CD4-positive, CD25-positive, alpha-beta regulatory T cell (primary cell): ENCODE measurements at regions not wholly inside any gene's neighbourhood (a gene's known extent, or its start where the extent isn't known, plus 50 kb on each side); places are given as distances from the start of the nearest gene placed in this dataset.

Experiments
- ATAC-seq, 2 donors: fragments of 150-1000 bp; cut with Tn5 transposase; one replicate each; pipeline ENCODE4 v1.10.0; 2021; ENCODE audit warnings: low read depth in 2 of 2, moderate number of reproducible peaks in 2 of 2, moderate library complexity in 1 of 2
- DNase-seq, 3 donors: peaks; one replicate each; pipeline versions ENCODE4 v3.0.0 to v3.0.0-alpha.2; 2012 to 2022; ENCODE audit warnings: mixed read lengths in 1 of 3
- H3K27ac ChIP-seq: one replicate; pipeline ENCODE4 v1.7.0; 2013; ENCODE audit warnings: mild to moderate bottlenecking, low read length; ENCODE audit not compliant: insufficient read depth, poor library complexity, severe bottlenecking
- H3K27me3 ChIP-seq: one replicate; pipeline ENCODE4 v1.7.0; 2013; ENCODE audit warnings: low read length; ENCODE audit not compliant: control insufficient read depth, insufficient read depth
- H3K36me3 ChIP-seq: one replicate; pipeline ENCODE4 v1.7.0; 2013; ENCODE audit warnings: mild to moderate bottlenecking, low read length, moderate library complexity; ENCODE audit not compliant: control insufficient read depth, insufficient read depth
- H3K4me1 ChIP-seq: 2 replicates; pipeline ENCODE4 v1.7.0; 2013; ENCODE audit warnings: mild to moderate bottlenecking, low read length; ENCODE audit not compliant: insufficient read depth, control insufficient read depth, poor library complexity, severe bottlenecking
- H3K4me3 ChIP-seq: one replicate; pipeline ENCODE4 v1.7.0; 2013; ENCODE audit warnings: low read depth, mild to moderate bottlenecking, low read length, moderate library complexity
- H3K9me3 ChIP-seq, 2 experiments: 1 replicate in 1 of 2; 2 replicates in 1 of 2; pipeline ENCODE4 v1.7.0; 2013; ENCODE audit warnings: low read length in 2 of 2, mild to moderate bottlenecking in 1 of 2, moderate library complexity in 1 of 2; ENCODE audit not compliant: control insufficient read depth in 2 of 2
- H3K27ac Mint-ChIP-seq, 3 donors: one replicate each; pipeline ENCODE4 v1.8.0; 2020 to 2022; ENCODE audit warnings: mild to moderate bottlenecking in 3 of 3, mixed read lengths in 3 of 3, moderate library complexity in 2 of 3
- H3K27me3 Mint-ChIP-seq: one replicate; pipeline ENCODE4 v1.8.0; 2022; ENCODE audit warnings: mild to moderate bottlenecking, mixed read lengths
- H3K36me3 Mint-ChIP-seq: one replicate; pipeline ENCODE4 v1.8.0; 2020; ENCODE audit warnings: mixed read lengths
- H3K4me1 Mint-ChIP-seq, 4 donors: one replicate each; pipeline ENCODE4 v1.8.0; 2020 to 2022; ENCODE audit warnings: mixed read lengths in 4 of 4, mild to moderate bottlenecking in 1 of 4
- H3K4me3 Mint-ChIP-seq, 4 donors: one replicate each; pipeline ENCODE4 v1.8.0; 2020 to 2022; ENCODE audit warnings: mild to moderate bottlenecking in 4 of 4, mixed read lengths in 4 of 4, moderate library complexity in 3 of 4
- H3K9me3 Mint-ChIP-seq, 7 donors: one replicate each; pipeline ENCODE4 v1.8.0; 2020 to 2022; ENCODE audit warnings: mixed read lengths in 7 of 7, mild to moderate bottlenecking in 3 of 7, moderate library complexity in 2 of 7

- Histone ChIP-seq H3K4me1 (no peaks in the 10 kb centered on the region), H3K27me3 (no peaks in the 10 kb centered on the region), H3K36me3 (no peaks in the 10 kb centered on the region), H3K9me3 (no peaks in the 10 kb centered on the region), H3K27ac (no peak overlapping the region), H3K4me3 (no peak overlapping the region)
- DNase-seq (no peak), ATAC-seq (no peak)
- Mint-ChIP-seq H3K36me3 (no peaks in the 10 kb centered on the region), H3K27ac (no peak overlapping the region), H3K9me3 (peaks cover 2 to 4% (median 3%) of the 10 kb centered on the region in 7 donors), H3K4me3 (no peak overlapping the region), H3K4me1 (no peaks in the 10 kb centered on the region), H3K27me3 (no peaks in the 10 kb centered on the region)
These were observed 394.5 kb downstream of the RERGL start for GRCh38 chr12:17695495-17695894.

- H3K4me3 Mint-ChIP-seq: no peak overlapping the region
- Histone ChIP-seq H3K27me3 (no peaks in the 10 kb centered on the region), H3K9me3 (no peaks in the 10 kb centered on the region), H3K4me1 (no peaks in the 10 kb centered on the region), H3K4me3 (no peak overlapping the region), H3K27ac (no peak overlapping the region), H3K36me3 (no peaks in the 10 kb centered on the region)
- no peak for DNase-seq
- H3K9me3 Mint-ChIP-seq: peaks cover under 1 to 23% (median 6%) of the 10 kb centered on the region in 7 donors
- no peak overlapping the region for H3K27ac Mint-ChIP-seq
- H3K36me3 Mint-ChIP-seq: no peaks in the 10 kb centered on the region
- no peaks in the 10 kb centered on the region for H3K4me1 Mint-ChIP-seq
- ATAC-seq: no peak
- H3K27me3 Mint-ChIP-seq: no peaks in the 10 kb centered on the region
These were observed 398.6 kb downstream of the RERGL start for GRCh38 chr12:17691369-17691768.

DNA sequence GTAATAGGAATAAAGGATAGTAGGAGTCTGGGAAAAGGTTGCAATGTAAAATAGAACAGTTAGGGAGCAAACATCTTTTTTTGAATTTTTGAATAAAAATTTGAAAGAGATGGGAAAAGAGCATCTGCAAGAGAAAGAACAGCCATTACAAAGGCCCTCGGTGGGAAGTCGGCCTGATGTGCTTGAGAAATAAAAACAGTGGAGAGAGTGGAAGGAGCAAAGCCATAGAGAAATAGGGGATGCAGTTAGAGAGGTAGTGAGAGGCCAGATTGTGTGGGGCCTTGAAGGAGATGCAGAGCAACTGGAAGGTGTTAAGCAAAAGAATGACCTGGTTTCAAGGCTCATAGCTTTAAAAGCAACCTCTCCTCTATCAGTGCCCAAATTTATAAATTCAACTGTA, 409.8 kb downstream of the RERGL start:
- DNase-seq: no peak
- no peak overlapping the region for H3K27ac ChIP-seq
- H3K27me3 ChIP-seq: no peaks in the 10 kb centered on the region
- H3K36me3 ChIP-seq: no peaks in the 10 kb centered on the region
- Mint-ChIP-seq H3K4me1 (no peaks in the 10 kb centered on the region), H3K4me3 (no peak overlapping the region), H3K27ac (no peak overlapping the region), H3K9me3 (peaks cover 1 to 9% (median 5%) of the 10 kb centered on the region in 7 donors), H3K36me3 (no peaks in the 10 kb centered on the region), H3K27me3 (no peaks in the 10 kb centered on the region)
- no peak overlapping the region for H3K4me3 ChIP-seq
- no peak for ATAC-seq
- H3K4me1 ChIP-seq: no peaks in the 10 kb centered on the region
- no peaks in the 10 kb centered on the region for H3K9me3 ChIP-seq

GRCh38 chr12:17666641-17667324, 423.2 kb downstream of the RERGL start:
- ATAC-seq (no peak), DNase-seq (no peak)
- peaks cover 0 to 9% (median 3%) of the 10 kb centered on the region in 7 donors for H3K9me3 Mint-ChIP-seq
- H3K4me3 Mint-ChIP-seq: no peak overlapping the region
- no peak overlapping the region for H3K27ac Mint-ChIP-seq
- H3K27me3 Mint-ChIP-seq: no peaks in the 10 kb centered on the region
- no peaks in the 10 kb centered on the region for H3K36me3 ChIP-seq
- H3K9me3 ChIP-seq: peaks cover 0 to 2% of the 10 kb centered on the region in 2 experiments
- no peak overlapping the region for H3K27ac ChIP-seq
- H3K36me3 Mint-ChIP-seq: no peaks in the 10 kb centered on the region
- no peaks in the 10 kb centered on the region for H3K4me1 Mint-ChIP-seq
- no peaks in the 10 kb centered on the region for H3K4me1 ChIP-seq
- no peaks in the 10 kb centered on the region for H3K27me3 ChIP-seq
- no peak overlapping the region for H3K4me3 ChIP-seq

- H3K4me3 Mint-ChIP-seq: no peak overlapping the region
These were observed 424.2 kb downstream of the RERGL start for GRCh38 chr12:17665839-17666238.

GRCh38 chr12:17661250-17661649, 428.7 kb downstream of the RERGL start:
- ATAC-seq: no peak
- Mint-ChIP-seq H3K27me3 (no peaks in the 10 kb centered on the region), H3K4me3 (no peak overlapping the region), H3K36me3 (no peaks in the 10 kb centered on the region), H3K9me3 (peaks cover 0 to 9% (median 6%) of the 10 kb centered on the region in 7 donors), H3K27ac (no peak overlapping the region), H3K4me1 (no peaks in the 10 kb centered on the region)
- no peaks in the 10 kb centered on the region for H3K36me3 ChIP-seq
- H3K9me3 ChIP-seq: peaks cover 0 to 2% of the 10 kb centered on the region in 2 experiments
- no peaks in the 10 kb centered on the region for H3K27me3 ChIP-seq
- H3K27ac ChIP-seq: no peak overlapping the region
- no peak overlapping the region for H3K4me3 ChIP-seq
- DNase-seq: no peak
- H3K4me1 ChIP-seq: no peaks in the 10 kb centered on the region

More at GRCh38 chr12:17665839-17666238, 424.2 kb downstream of the RERGL start:
- H3K27ac Mint-ChIP-seq: no peak overlapping the region
- peaks cover 0 to 2% of the 10 kb centered on the region in 2 experiments for H3K9me3 ChIP-seq
- no peak overlapping the region for H3K27ac ChIP-seq
- peaks cover 0 to 9% (median 3%) of the 10 kb centered on the region in 7 donors for H3K9me3 Mint-ChIP-seq
- no peaks in the 10 kb centered on the region for H3K4me1 Mint-ChIP-seq
- H3K4me3 ChIP-seq: no peak overlapping the region
- no peaks in the 10 kb centered on the region for H3K36me3 Mint-ChIP-seq
- H3K4me1 ChIP-seq: no peaks in the 10 kb centered on the region
- ATAC-seq (no peak), DNase-seq (no peak)
- no peaks in the 10 kb centered on the region for H3K27me3 ChIP-seq
- no peaks in the 10 kb centered on the region for H3K36me3 ChIP-seq
- H3K27me3 Mint-ChIP-seq: no peaks in the 10 kb centered on the region

DNA sequence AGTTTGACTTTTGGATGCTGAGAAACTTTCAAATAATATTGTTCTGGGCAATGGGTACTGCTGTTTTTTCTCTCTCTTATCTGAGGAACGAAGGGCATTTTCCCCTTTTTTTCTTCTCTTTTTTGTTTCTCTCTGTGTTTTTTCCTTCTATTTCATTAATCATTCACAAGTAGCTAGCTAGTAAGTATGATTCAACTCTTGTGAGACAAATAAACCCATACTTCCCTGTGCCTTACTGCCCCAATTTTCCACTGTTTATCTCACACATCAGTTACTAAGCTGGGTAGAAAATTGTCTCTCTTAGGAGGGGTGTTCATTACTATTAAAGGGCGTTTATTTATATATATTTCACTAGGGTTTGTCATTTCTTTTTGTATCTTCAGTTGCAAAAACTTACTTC, 437.6 kb downstream of the RERGL start:
- Histone ChIP-seq H3K27me3 (no peaks in the 10 kb centered on the region), H3K9me3 (no peaks in the 10 kb centered on the region), H3K4me1 (no peaks in the 10 kb centered on the region), H3K27ac (no peak overlapping the region), H3K4me3 (no peak overlapping the region), H3K36me3 (no peaks in the 10 kb centered on the region)
- Mint-ChIP-seq H3K4me1 (no peaks in the 10 kb centered on the region), H3K9me3 (peaks cover 0 to 8% (median 1%) of the 10 kb centered on the region in 7 donors), H3K27ac (no peak overlapping the region), H3K36me3 (no peaks in the 10 kb centered on the region), H3K4me3 (no peak overlapping the region), H3K27me3 (no peaks in the 10 kb centered on the region)
- DNase-seq (no peak), ATAC-seq (no peak)

DNA sequence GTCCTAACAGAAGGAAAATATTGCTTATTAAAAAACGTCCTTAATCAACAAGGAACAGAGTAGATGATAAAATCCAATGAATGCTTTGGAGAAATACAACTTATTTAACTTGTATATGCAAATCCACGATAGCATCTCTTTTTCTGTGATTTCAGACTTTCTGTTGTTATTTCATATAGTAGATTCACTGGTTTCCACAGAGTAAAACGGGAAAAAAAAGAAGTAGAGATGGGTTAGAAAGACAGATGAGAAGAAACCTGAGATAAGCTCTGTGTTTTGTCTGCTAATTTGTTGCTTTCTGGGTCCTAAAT, 447.7 kb downstream of the RERGL start:
- H3K36me3 Mint-ChIP-seq: no peaks in the 10 kb centered on the region
- no peak for DNase-seq
- no peaks in the 10 kb centered on the region for H3K27me3 Mint-ChIP-seq
- no peaks in the 10 kb centered on the region for H3K36me3 ChIP-seq
- H3K4me3 Mint-ChIP-seq: no peak overlapping the region
- H3K4me1 Mint-ChIP-seq: peaks cover 0 to 7% (median 3%) of the 10 kb centered on the region in 4 donors
- H3K27ac ChIP-seq: no peak overlapping the region
- no peaks in the 10 kb centered on the region for H3K9me3 ChIP-seq
- H3K27me3 ChIP-seq: no peaks in the 10 kb centered on the region
- H3K4me1 ChIP-seq: no peaks in the 10 kb centered on the region
- no peak overlapping the region for H3K27ac Mint-ChIP-seq
- no peak overlapping the region for H3K4me3 ChIP-seq
- H3K9me3 Mint-ChIP-seq: peaks cover 0 to 7% (median 3%) of the 10 kb centered on the region in 7 donors
- ATAC-seq: no peak
